ENCODE measurements at regions not wholly inside any gene's neighbourhood (a gene's known extent, or its start where the extent isn't known, plus 50 kb on each side); places are given as distances from the start of the nearest gene placed in this dataset.

DNA sequence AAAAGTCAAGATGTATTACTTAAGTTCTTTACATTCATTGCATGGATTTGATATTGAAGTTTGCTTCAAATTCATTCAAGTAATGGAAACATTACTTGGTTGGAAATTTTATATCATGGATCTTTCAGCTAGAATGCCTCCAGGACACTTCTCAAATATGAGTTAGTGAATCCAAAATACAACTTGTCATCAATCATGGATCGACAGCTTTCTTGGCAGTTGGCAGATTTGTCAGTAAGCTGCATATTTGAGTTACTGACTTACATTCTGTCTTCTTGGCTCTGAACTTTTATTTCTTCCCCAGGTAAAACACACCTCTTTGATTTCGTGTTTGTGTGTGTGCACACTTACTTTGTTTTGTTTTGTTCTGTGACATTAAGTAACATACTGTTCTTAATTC, 1171.1 kb downstream of the TAF11L14 start:
- Histone ChIP-seq H3K4me1 (ENCODE audit: insufficient read depth, low read length) (no peaks in the 10 kb centered on the region), H4K20me1 (ENCODE audit: insufficient read depth, low read length) (no peaks in the 10 kb centered on the region), H3K9ac (ENCODE audit: insufficient read depth, low read depth, low read length) (no peak overlapping the region), H3K27me3 (ENCODE audit: control insufficient read depth in 1 of 2, insufficient read depth in 2 of 2, low read length in 2 of 2) (no peaks in the 10 kb centered on the region), H3K36me3 (replicated peaks in 1 of 2; ENCODE audit: control insufficient read depth in 1 of 2, insufficient read depth in 2 of 2, low read length in 2 of 2) (no peaks in the 10 kb centered on the region), H3K9me3 (ENCODE audit: low read length) (peaks cover 7% of the 10 kb centered on the region; the same call in 1 of the 2 replicates), H2AFZ (ENCODE audit: low read length) (no peak overlapping the region), H3K27ac (ENCODE audit: extremely low read length, insufficient read depth, low read length) (no peak overlapping the region), H3K4me2 (ENCODE audit: low read depth, low read length) (no peak overlapping the region), H3K4me3 (replicated peaks in 1 of 3; ENCODE audit: insufficient read depth in 1 of 3, low read depth in 2 of 3, low read length in 3 of 3) (no peak overlapping the region), H3K79me2 (ENCODE audit: insufficient read depth, low read length) (no peaks in the 10 kb centered on the region)
- ChIA-PET POLR2A (no interaction called here), CTCF (ENCODE audit: low intra/inter-chr PET ratio, low total read pairs) (no interaction called here)
- WGBS (ENCODE audit: low lambda C conversion rate), result 20% methylated on average over 2 of the region's 2 CpGs
- FAIRE-seq (no peak), DNase-seq (ENCODE audit: low spot score) (no peak), ATAC-seq (no peak)
- TF ChIP-seq, protein P1, sequence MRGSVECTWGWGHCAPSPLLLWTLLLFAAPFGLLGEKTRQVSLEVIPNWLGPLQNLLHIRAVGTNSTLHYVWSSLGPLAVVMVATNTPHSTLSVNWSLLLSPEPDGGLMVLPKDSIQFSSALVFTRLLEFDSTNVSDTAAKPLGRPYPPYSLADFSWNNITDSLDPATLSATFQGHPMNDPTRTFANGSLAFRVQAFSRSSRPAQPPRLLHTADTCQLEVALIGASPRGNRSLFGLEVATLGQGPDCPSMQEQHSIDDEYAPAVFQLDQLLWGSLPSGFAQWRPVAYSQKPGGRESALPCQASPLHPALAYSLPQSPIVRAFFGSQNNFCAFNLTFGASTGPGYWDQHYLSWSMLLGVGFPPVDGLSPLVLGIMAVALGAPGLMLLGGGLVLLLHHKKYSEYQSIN (CRISPR knock-in tag; IDR thresholded peaks at IDR 0.05; ENCODE audit: borderline replicate concordance), result no peak
- TF ChIP-seq ZNF333 (CRISPR knock-in tag; IDR thresholded peaks at IDR 0.05; ENCODE audit: borderline replicate concordance) (no peak), ZHX2 (IDR thresholded peaks at IDR 0.05; ENCODE audit: low read depth) (no peak), ZHX2 (CRISPR knock-in tag; IDR thresholded peaks at IDR 0.05; ENCODE audit: borderline replicate concordance) (no peak), FIP1L1 (IDR thresholded peaks at IDR 0.05; ENCODE audit: borderline replicate concordance, insufficient read depth, low read depth, low read length) (no peak), ZNF75D (CRISPR knock-in tag; IDR thresholded peaks at IDR 0.05; ENCODE audit: borderline replicate concordance) (no peak), ZNF816 (CRISPR knock-in tag; IDR thresholded peaks at IDR 0.05; ENCODE audit: borderline replicate concordance) (no peak), ADNP (CRISPR knock-in tag; IDR thresholded peaks at IDR 0.05) (no peak)
- TF ChIP-seq, protein P2, sequence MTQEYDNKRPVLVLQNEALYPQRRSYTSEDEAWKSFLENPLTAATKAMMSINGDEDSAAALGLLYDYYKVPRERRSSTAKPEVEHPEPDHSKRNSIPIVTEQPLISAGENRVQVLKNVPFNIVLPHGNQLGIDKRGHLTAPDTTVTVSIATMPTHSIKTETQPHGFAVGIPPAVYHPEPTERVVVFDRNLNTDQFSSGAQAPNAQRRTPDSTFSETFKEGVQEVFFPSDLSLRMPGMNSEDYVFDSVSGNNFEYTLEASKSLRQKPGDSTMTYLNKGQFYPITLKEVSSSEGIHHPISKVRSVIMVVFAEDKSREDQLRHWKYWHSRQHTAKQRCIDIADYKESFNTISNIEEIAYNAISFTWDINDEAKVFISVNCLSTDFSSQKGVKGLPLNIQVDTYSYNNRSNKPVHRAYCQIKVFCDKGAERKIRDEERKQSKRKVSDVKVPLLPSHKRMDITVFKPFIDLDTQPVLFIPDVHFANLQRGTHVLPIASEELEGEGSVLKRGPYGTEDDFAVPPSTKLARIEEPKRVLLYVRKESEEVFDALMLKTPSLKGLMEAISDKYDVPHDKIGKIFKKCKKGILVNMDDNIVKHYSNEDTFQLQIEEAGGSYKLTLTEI (CRISPR knock-in tag; conservative IDR thresholded peaks at IDR 0.05), result no peak
- intact Hi-C loops (cut with micrococcal nuclease; ENCODE audit: unreplicated experiment), result no loop called here
- BruUV-seq (replicated peaks), result no TSS peak
- in situ Hi-C loops (cut with HindIII; ENCODE audit: extremely low pct_ligation_motif_present, low pct_unique_long_range_greater_than_20kb), result no loop called here

Data from HepG2 (cell line).